K562 (cell line): ENCODE measurements at regions not wholly inside any gene's neighbourhood (a gene's known extent, or its start where the extent isn't known, plus 50 kb on each side); places are given as distances from the start of the nearest gene placed in this dataset.

Experiments used
- ATAC-seq: fragments of 200-7000 bp; cut with Tn5 transposase; 3 replicates; pipeline ENCODE4 v1.9.1; 2020; ENCODE audit warnings: moderate library complexity
- BruUV-seq: library from RNA; stranded (reverse); fragments of 400-500 nt; replicated peaks from 2 replicates; lab custom pipeline; 2021; lab: Mats Ljungman, UMichigan
- CTCF ChIA-PET: fragments of 300-600 bp; formaldehyde crosslinking; extraction: SDS; loops from one replicate; lab custom pipeline; 2021; ENCODE audit warnings: low intra/inter-chr PET ratio; lab: Yijun Ruan, JAX
- POLR2A ChIA-PET: fragments of 300-600, 350-650 bp; sonication (Branson Sonifier 250); formaldehyde crosslinking; extraction: SDS; loops from one replicate; lab custom pipeline; 2021; ENCODE audit warnings: antibody characterized with exemption, inconsistent platforms; lab: Yijun Ruan, JAX
- DNase-seq, 4 experiments: peaks; one replicate each; pipeline versions ENCODE4 v3.0.0 to v3.0.0-alpha.2; 2011 to 2018; ENCODE audit warnings: low spot score in 3 of 4, mixed read lengths in 3 of 4; ENCODE audit errors: extremely low read depth in 1 of 4
- FAIRE-seq: peaks from 2 replicates; lab custom pipeline; 2011; peaks lifted over from hg19 to GRCh38; lab: Jason Lieb, UNC
- H2AFZ ChIP-seq: 2 replicates; pipeline ENCODE4 v1.6.0; 2011; ENCODE audit warnings: low read depth, low read length, control low read depth, inconsistent platforms
- H3K27ac ChIP-seq: fragments of 200-600 bp; 3 replicates; pipeline ENCODE4 v1.8.0; 2011; ENCODE audit warnings: low read depth, mild to moderate bottlenecking, control low read depth, inconsistent platforms, low read length, moderate library complexity, mixed read lengths; ENCODE audit errors: extremely low read depth
- H3K27me3 ChIP-seq, 2 experiments: fragments of 300-600 bp in 1 of 2; 2 replicates in 1 of 2; 3 replicates in 1 of 2; pipeline versions ENCODE4 v1.6.0 to v1.8.0; 2011; ENCODE audit warnings: inconsistent platforms in 2 of 2, low read length in 2 of 2, mild to moderate bottlenecking in 1 of 2, mixed read lengths in 1 of 2, moderate library complexity in 1 of 2; ENCODE audit not compliant: control insufficient read depth in 2 of 2, insufficient read depth in 2 of 2
- H3K36me3 ChIP-seq: fragments of 300-600 bp; 3 replicates; pipeline ENCODE4 v1.8.0; 2011; ENCODE audit warnings: mild to moderate bottlenecking, low read length, inconsistent platforms; ENCODE audit not compliant: control insufficient read depth, insufficient read depth
- H3K4me1 ChIP-seq, 2 experiments: fragments of 200-600 bp in 1 of 2; replicated peaks in 1 of 2; 2 replicates in 1 of 2; 3 replicates in 1 of 2; pipeline versions ENCODE4 v1.5.1 to v1.8.0; 2011; ENCODE audit warnings: inconsistent platforms in 2 of 2, low read length in 2 of 2, mild to moderate bottlenecking in 1 of 2, mixed read lengths in 1 of 2, moderate library complexity in 1 of 2; ENCODE audit not compliant: control insufficient read depth in 2 of 2, insufficient read depth in 2 of 2
- H3K4me2 ChIP-seq: 2 replicates; pipeline ENCODE4 v1.6.1; 2011; ENCODE audit warnings: low read length, control low read depth, inconsistent platforms, mixed read lengths; ENCODE audit not compliant: insufficient read depth
- H3K4me3 ChIP-seq: fragments of 200-600 bp; sonication (generic), shearing (Covaris generic); 2 replicates; pipeline ENCODE4 v1.5.1; 2016; ENCODE audit warnings: control low read depth, inconsistent platforms
- H3K79me2 ChIP-seq: fragments of 200-600 bp; 3 replicates; pipeline ENCODE4 v1.8.0; 2011; ENCODE audit warnings: low read length, inconsistent platforms; ENCODE audit not compliant: control insufficient read depth, insufficient read depth
- H3K9ac ChIP-seq, 2 experiments: 2 replicates each; pipeline versions ENCODE4 v1.6.0 to v1.6.1; 2011; ENCODE audit warnings: low read depth in 2 of 2, low read length in 2 of 2, control low read depth in 1 of 2, inconsistent platforms in 1 of 2, mild to moderate bottlenecking in 1 of 2, mixed read lengths in 1 of 2; ENCODE audit not compliant: insufficient read depth in 1 of 2
- H3K9me1 ChIP-seq: one replicate; pipeline ENCODE4 v1.6.0; 2011; ENCODE audit warnings: inconsistent platforms, mild to moderate bottlenecking, low read length, moderate library complexity; ENCODE audit not compliant: control insufficient read depth, insufficient read depth
- H3K9me3 ChIP-seq: replicated peaks from 2 replicates; pipeline ENCODE4 v1.5.1; 2011; ENCODE audit warnings: low read depth, low read length, inconsistent platforms; ENCODE audit not compliant: control insufficient read depth, insufficient read depth
- H4K20me1 ChIP-seq: replicated peaks from 2 replicates; pipeline ENCODE4 v1.6.1; 2011; ENCODE audit warnings: low read length, inconsistent platforms, mixed read lengths; ENCODE audit not compliant: control insufficient read depth, insufficient read depth
- ARNT ChIP-seq, 2 experiments: fragments of 450-650 bp; IDR thresholded peaks; 2 replicates each; pipeline ENCODE4 v1.6.1; 2016; ENCODE audit warnings: mild to moderate bottlenecking in 1 of 2
- DMBX1 ChIP-seq: fragments of 250-450 bp; sonication (Bioruptor Pico); IDR thresholded peaks from 2 replicates; pipeline ENCODE4 v1.8.0; 2022; ENCODE audit warnings: inconsistent platforms, mild to moderate bottlenecking, moderate library complexity, borderline replicate concordance
- PHB ChIP-seq: fragments of 250-450 bp; sonication (Bioruptor Pico); IDR thresholded peaks from 2 replicates; pipeline ENCODE4 v1.5.0; 2021
- RAD21 ChIP-seq, 2 experiments: fragments of 250-450 bp in 1 of 2; fragments of 450-650 bp in 1 of 2; sonication (Bioruptor Pico) in 1 of 2; formaldehyde crosslinking in 1 of 2; IDR thresholded peaks in 1 of 2; conservative IDR thresholded peaks in 1 of 2; 2 replicates each; pipeline versions ENCODE4 v1.4.0 to v1.8.0; 2020 to 2022; ENCODE audit warnings: mild to moderate bottlenecking in 2 of 2, moderate library complexity in 1 of 2
- ZNF174 ChIP-seq: fragments of 250-450 bp; sonication (Bioruptor Pico); IDR thresholded peaks from 2 replicates; pipeline ENCODE4 v1.4.0; 2020; ENCODE audit warnings: mild to moderate bottlenecking
- ZNF184 ChIP-seq: sonication (generic); formaldehyde crosslinking; IDR thresholded peaks from 2 replicates; pipeline ENCODE4 v1.5.0; 2020; ENCODE audit warnings: missing genetic modification reagents
- WGBS: fragments of 100-300 bp; shearing (Covaris generic); methylation state at CpG from one replicate; pipeline ENCODE4 v1.1.6; 2016; ENCODE audit warnings: low coverage, mixed read lengths; ENCODE audit not compliant: insufficient coverage; ENCODE audit errors: missing lambda C conversion rate; 5-methylcytosine and 5-hydroxymethylcytosine counted together
- in situ Hi-C: fragments of 300-500 bp; cut with MboI; formaldehyde crosslinking; loops from 4 replicates; pipeline ENCODE4 v1.15.0; 2018; ENCODE audit warnings: inconsistent platforms, mixed read lengths
- intact Hi-C: fragments of 100-400 bp; cut with micrococcal nuclease; formaldehyde crosslinking; loops from 2 replicates; pipeline ENCODE4 v1.14.2; 2022

GRCh38 chr10:33045421-33045820 is 87.4 kb upstream of the ITGB1 start (continued):
- TF ChIP-seq DMBX1 (CRISPR knock-in tag) = no peak

- no peaks in the 10 kb centered on the region for H3K79me2 ChIP-seq
- intact Hi-C loops (no loop called here), in situ Hi-C loops (no loop called here)
- no peak for TF ChIP-seq RAD21 (CRISPR knock-in tag; conservative IDR thresholded peaks at IDR 0.05 in 1 of 2, IDR thresholded peaks at IDR 0.05 in 1 of 2)
- no peak for TF ChIP-seq PHB (CRISPR knock-in tag)
- no peak for TF ChIP-seq ZNF174
- no peak for TF ChIP-seq ARNT (IDR thresholded peaks at IDR 0.05)
- TF ChIP-seq ZNF184 (CRISPR knock-in tag) = no peak
- CTCF ChIA-PET = no interaction called here
- 0% methylated on average over 2 of the region's 2 CpGs for WGBS
- no peaks in the 10 kb centered on the region for H3K4me1 ChIP-seq
- H3K27me3 ChIP-seq = peaks cover 11% of the 10 kb centered on the region in 2 experiments
- no peak overlapping the region for H3K9ac ChIP-seq
- H3K9me3 ChIP-seq = no peaks in the 10 kb centered on the region
- FAIRE-seq (no peak), ATAC-seq (no peak), DNase-seq (no peak)
- H4K20me1 ChIP-seq = no peaks in the 10 kb centered on the region
- no peak overlapping the region for H3K4me3 ChIP-seq
- no peaks in the 10 kb centered on the region for H3K36me3 ChIP-seq
- H2AFZ ChIP-seq = no peak overlapping the region
- POLR2A ChIA-PET = no interaction called here
- H3K4me2 ChIP-seq = no peak overlapping the region
- BruUV-seq = no TSS peak
- no peak overlapping the region for H3K27ac ChIP-seq
- no peaks in the 10 kb centered on the region for H3K9me1 ChIP-seq
These were observed 84.5 kb upstream of the ITGB1 start for GRCh38 chr10:33042565-33042964.
